ENCODE measurements at regions not wholly inside any gene's neighbourhood (a gene's known extent, or its start where the extent isn't known, plus 50 kb on each side); places are given as distances from the start of the nearest gene placed in this dataset.

DNA sequence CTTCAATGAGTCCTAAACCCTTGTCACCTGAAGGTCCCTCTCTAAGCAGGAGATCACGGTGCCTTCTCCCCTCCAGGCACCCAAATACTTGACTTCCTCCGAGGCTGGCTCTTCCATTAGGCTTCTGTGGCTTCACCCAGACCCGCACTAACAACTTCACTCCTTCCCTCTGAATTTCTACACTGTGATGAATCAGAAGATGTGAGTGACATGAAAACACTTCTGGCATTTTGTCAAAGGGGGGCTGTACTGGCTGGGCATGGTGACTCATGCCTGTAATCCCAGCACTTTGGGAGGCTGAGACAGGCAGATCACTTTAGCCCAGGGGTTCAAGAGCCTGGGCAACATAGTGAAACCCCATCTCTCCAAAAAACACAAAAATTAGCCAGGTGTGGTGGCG is 72.6 kb upstream of the CNEP1R1 start:
- ATAC-seq, result no peak
- TF ChIP-seq, protein P1, sequence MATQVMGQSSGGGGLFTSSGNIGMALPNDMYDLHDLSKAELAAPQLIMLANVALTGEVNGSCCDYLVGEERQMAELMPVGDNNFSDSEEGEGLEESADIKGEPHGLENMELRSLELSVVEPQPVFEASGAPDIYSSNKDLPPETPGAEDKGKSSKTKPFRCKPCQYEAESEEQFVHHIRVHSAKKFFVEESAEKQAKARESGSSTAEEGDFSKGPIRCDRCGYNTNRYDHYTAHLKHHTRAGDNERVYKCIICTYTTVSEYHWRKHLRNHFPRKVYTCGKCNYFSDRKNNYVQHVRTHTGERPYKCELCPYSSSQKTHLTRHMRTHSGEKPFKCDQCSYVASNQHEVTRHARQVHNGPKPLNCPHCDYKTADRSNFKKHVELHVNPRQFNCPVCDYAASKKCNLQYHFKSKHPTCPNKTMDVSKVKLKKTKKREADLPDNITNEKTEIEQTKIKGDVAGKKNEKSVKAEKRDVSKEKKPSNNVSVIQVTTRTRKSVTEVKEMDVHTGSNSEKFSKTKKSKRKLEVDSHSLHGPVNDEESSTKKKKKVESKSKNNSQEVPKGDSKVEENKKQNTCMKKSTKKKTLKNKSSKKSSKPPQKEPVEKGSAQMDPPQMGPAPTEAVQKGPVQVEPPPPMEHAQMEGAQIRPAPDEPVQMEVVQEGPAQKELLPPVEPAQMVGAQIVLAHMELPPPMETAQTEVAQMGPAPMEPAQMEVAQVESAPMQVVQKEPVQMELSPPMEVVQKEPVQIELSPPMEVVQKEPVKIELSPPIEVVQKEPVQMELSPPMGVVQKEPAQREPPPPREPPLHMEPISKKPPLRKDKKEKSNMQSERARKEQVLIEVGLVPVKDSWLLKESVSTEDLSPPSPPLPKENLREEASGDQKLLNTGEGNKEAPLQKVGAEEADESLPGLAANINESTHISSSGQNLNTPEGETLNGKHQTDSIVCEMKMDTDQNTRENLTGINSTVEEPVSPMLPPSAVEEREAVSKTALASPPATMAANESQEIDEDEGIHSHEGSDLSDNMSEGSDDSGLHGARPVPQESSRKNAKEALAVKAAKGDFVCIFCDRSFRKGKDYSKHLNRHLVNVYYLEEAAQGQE (IDR thresholded peaks at IDR 0.05; ENCODE audit: insufficient read depth in 1 of 2, low read depth in 2 of 2, low read length in 1 of 2), result no peak
- TF ChIP-seq POLR2AphosphoS5 (IDR thresholded peaks at IDR 0.05; ENCODE audit: low read depth, low read length) (no peak), TCF7L2 (IDR thresholded peaks at IDR 0.05; ENCODE audit: low read depth, low read length) (no peak), SIN3A (IDR thresholded peaks at IDR 0.05; ENCODE audit: borderline replicate concordance, insufficient read depth, low read depth, low read length) (no peak)
- TF ChIP-seq, protein P2, sequence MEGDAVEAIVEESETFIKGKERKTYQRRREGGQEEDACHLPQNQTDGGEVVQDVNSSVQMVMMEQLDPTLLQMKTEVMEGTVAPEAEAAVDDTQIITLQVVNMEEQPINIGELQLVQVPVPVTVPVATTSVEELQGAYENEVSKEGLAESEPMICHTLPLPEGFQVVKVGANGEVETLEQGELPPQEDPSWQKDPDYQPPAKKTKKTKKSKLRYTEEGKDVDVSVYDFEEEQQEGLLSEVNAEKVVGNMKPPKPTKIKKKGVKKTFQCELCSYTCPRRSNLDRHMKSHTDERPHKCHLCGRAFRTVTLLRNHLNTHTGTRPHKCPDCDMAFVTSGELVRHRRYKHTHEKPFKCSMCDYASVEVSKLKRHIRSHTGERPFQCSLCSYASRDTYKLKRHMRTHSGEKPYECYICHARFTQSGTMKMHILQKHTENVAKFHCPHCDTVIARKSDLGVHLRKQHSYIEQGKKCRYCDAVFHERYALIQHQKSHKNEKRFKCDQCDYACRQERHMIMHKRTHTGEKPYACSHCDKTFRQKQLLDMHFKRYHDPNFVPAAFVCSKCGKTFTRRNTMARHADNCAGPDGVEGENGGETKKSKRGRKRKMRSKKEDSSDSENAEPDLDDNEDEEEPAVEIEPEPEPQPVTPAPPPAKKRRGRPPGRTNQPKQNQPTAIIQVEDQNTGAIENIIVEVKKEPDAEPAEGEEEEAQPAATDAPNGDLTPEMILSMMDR (IDR thresholded peaks at IDR 0.05), result no peak
- intact Hi-C loops (cut with micrococcal nuclease; ENCODE audit: unreplicated experiment), result no loop called here
- no peak for DNase-seq (ENCODE audit: low read depth, low spot score)
- Histone ChIP-seq H3K27ac (ENCODE audit: low read length) (no peak overlapping the region), H3K9me3 (ENCODE audit: control insufficient read depth, insufficient read depth, low read depth, low read length) (no peaks in the 10 kb centered on the region), H3K27me3 (ENCODE audit: control insufficient read depth, insufficient read depth, low read length) (no peaks in the 10 kb centered on the region), H3K4me1 (ENCODE audit: control insufficient read depth, insufficient read depth, low read length) (no peaks in the 10 kb centered on the region), H3K36me3 (ENCODE audit: control insufficient read depth, insufficient read depth, low read length) (no peaks in the 10 kb centered on the region), H3K4me3 (ENCODE audit: low read depth in 2 of 2, low read length in 2 of 2) (no peak overlapping the region)
- in situ Hi-C loops (cut with HindIII; ENCODE audit: low pct_unique_long_range_greater_than_20kb, low sequenced_read_pairs), result no loop called here
- no TSS peak for BruUV-seq (replicated peaks)
- ChIA-PET POLR2A (no interaction called here), CTCF (no interaction called here)

DNA sequence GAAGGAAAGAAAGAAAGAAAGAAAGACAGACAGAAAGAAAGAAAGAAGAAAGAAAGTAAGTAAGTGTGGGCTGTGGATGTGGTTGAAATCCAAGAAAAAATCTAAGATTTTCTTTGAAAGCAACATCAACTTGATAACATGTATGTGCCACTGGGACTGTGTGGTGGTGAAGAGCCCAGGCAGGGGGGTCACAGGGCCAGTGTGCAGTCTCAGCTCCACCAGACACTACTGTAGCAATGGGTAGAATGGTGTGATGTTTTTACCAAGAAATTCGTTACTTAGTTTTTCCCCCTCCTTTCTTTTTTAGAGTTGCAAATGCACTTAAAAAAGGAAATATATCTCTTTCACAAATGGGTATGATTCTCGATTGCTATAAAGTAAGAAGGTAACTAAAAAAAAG is 71.9 kb upstream of the CNEP1R1 start:
- Histone ChIP-seq H3K9me3 (ENCODE audit: control insufficient read depth, insufficient read depth, low read depth, low read length) (no peaks in the 10 kb centered on the region), H3K4me3 (ENCODE audit: low read depth in 2 of 2, low read length in 2 of 2) (no peak overlapping the region), H3K4me1 (ENCODE audit: control insufficient read depth, insufficient read depth, low read length) (no peaks in the 10 kb centered on the region), H3K27me3 (ENCODE audit: control insufficient read depth, insufficient read depth, low read length) (no peaks in the 10 kb centered on the region), H3K27ac (ENCODE audit: low read length) (no peak overlapping the region), H3K36me3 (ENCODE audit: control insufficient read depth, insufficient read depth, low read length) (no peaks in the 10 kb centered on the region)
- ChIA-PET POLR2A (no interaction called here), CTCF (no interaction called here)
- TF ChIP-seq TCF7L2 (IDR thresholded peaks at IDR 0.05; ENCODE audit: low read depth, low read length) (no peak), POLR2AphosphoS5 (IDR thresholded peaks at IDR 0.05; ENCODE audit: low read depth, low read length) (no peak), SIN3A (IDR thresholded peaks at IDR 0.05; ENCODE audit: borderline replicate concordance, insufficient read depth, low read depth, low read length) (no peak)
- TF ChIP-seq, protein P2 (IDR thresholded peaks at IDR 0.05), result no peak
- TF ChIP-seq, protein P1 (IDR thresholded peaks at IDR 0.05; ENCODE audit: insufficient read depth in 1 of 2, low read depth in 2 of 2, low read length in 1 of 2), result no peak
- intact Hi-C loops (cut with micrococcal nuclease; ENCODE audit: unreplicated experiment) (no loop called here), in situ Hi-C loops (cut with HindIII; ENCODE audit: low pct_unique_long_range_greater_than_20kb, low sequenced_read_pairs) (no loop called here)
- no TSS peak for BruUV-seq (replicated peaks)
- DNase-seq (ENCODE audit: low read depth, low spot score), result no peak
- no peak for ATAC-seq
